ENCODE measurements at regions not wholly inside any gene's neighbourhood (a gene's known extent, or its start where the extent isn't known, plus 50 kb on each side); places are given as distances from the start of the nearest gene placed in this dataset.

DNA sequence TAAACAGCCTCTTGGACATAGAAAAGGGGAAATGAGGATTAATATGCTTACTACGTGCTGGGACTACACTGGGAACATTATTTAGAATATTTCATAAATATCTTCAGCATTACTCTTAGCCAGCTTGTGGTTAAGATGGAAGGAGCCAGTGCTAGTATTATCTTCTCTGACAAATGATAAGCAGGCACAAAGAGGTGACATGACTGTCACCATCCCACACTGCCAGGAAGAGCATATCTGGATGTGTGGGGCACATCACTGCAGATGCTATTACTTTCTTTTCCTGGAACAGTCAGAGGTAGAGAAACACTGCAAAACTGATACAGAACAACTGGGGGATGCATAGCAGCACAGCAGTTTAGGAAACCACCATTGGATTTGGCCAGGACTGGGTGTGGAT lies 281.0 kb upstream of the TNC start:
- no peak for TF ChIP-seq MAX (IDR thresholded peaks at IDR 0.05)
- no peak for TF ChIP-seq CTCF (IDR thresholded peaks at IDR 0.05; ENCODE audit: low read depth, low read length, missing input control)
- TF ChIP-seq ATF3 (IDR thresholded peaks at IDR 0.05): no peak
- no peak for TF ChIP-seq TAF1 (conservative IDR thresholded peaks at IDR 0.05)
- TF ChIP-seq, protein P1, sequence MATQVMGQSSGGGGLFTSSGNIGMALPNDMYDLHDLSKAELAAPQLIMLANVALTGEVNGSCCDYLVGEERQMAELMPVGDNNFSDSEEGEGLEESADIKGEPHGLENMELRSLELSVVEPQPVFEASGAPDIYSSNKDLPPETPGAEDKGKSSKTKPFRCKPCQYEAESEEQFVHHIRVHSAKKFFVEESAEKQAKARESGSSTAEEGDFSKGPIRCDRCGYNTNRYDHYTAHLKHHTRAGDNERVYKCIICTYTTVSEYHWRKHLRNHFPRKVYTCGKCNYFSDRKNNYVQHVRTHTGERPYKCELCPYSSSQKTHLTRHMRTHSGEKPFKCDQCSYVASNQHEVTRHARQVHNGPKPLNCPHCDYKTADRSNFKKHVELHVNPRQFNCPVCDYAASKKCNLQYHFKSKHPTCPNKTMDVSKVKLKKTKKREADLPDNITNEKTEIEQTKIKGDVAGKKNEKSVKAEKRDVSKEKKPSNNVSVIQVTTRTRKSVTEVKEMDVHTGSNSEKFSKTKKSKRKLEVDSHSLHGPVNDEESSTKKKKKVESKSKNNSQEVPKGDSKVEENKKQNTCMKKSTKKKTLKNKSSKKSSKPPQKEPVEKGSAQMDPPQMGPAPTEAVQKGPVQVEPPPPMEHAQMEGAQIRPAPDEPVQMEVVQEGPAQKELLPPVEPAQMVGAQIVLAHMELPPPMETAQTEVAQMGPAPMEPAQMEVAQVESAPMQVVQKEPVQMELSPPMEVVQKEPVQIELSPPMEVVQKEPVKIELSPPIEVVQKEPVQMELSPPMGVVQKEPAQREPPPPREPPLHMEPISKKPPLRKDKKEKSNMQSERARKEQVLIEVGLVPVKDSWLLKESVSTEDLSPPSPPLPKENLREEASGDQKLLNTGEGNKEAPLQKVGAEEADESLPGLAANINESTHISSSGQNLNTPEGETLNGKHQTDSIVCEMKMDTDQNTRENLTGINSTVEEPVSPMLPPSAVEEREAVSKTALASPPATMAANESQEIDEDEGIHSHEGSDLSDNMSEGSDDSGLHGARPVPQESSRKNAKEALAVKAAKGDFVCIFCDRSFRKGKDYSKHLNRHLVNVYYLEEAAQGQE (IDR thresholded peaks at IDR 0.05): no peak
- TF ChIP-seq YY1 (IDR thresholded peaks at IDR 0.05): no peak
- TF ChIP-seq FOXA1 (IDR thresholded peaks at IDR 0.05): no peak
- TF ChIP-seq RAD21 (IDR thresholded peaks at IDR 0.05): no peak

Measured in liver (tissue), 3 donors.